ENCODE measurements at regions not wholly inside any gene's neighbourhood (a gene's known extent, or its start where the extent isn't known, plus 50 kb on each side); places are given as distances from the start of the nearest gene placed in this dataset.

DNA sequence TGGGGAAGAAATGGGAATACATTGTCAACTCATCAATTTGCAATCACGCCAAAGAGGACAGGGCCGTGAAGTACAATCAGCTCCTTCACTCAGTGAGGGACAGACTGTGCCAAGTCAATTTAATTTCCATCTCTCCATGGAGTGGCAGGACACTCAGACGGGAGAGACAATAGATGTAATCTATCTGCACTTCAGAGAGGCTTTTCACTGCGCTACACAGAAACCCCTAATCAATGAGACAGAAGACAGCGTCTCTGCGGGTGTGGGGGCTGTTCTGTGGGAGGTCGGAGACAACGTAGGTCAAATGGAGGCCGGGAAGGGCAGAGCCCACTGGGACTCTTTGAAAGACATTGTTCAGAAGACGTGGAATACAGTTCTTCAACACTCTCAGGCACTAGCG lies 541.0 kb upstream of the ADARB2 start:
- no peak for TF ChIP-seq EZH2 (IDR thresholded peaks at IDR 0.05; ENCODE audit: borderline replicate concordance, insufficient read depth, low read depth, low read length, poor library complexity, severe bottlenecking)
- TF ChIP-seq, protein P1, sequence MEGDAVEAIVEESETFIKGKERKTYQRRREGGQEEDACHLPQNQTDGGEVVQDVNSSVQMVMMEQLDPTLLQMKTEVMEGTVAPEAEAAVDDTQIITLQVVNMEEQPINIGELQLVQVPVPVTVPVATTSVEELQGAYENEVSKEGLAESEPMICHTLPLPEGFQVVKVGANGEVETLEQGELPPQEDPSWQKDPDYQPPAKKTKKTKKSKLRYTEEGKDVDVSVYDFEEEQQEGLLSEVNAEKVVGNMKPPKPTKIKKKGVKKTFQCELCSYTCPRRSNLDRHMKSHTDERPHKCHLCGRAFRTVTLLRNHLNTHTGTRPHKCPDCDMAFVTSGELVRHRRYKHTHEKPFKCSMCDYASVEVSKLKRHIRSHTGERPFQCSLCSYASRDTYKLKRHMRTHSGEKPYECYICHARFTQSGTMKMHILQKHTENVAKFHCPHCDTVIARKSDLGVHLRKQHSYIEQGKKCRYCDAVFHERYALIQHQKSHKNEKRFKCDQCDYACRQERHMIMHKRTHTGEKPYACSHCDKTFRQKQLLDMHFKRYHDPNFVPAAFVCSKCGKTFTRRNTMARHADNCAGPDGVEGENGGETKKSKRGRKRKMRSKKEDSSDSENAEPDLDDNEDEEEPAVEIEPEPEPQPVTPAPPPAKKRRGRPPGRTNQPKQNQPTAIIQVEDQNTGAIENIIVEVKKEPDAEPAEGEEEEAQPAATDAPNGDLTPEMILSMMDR (IDR thresholded peaks at IDR 0.05), result no peak

All from B cell (primary cell).